ENCODE measurements at regions not wholly inside any gene's neighbourhood (a gene's known extent, or its start where the extent isn't known, plus 50 kb on each side); places are given as distances from the start of the nearest gene placed in this dataset.
"Not testable (repeated sequence)": the region's sequence is repeated elsewhere in the genome, so short reads cannot be mapped to it uniquely, and the experiment has no call there.

GRCh38 chr6:158900663-158901312 is 81.6 kb upstream of the EZR start:
- H3K4me3 ChIP-seq, result no peak overlapping the region
- no peaks in the 10 kb centered on the region for H3K4me1 ChIP-seq
- DNase-seq (no peak), ATAC-seq (no peak)
- no peaks in the 10 kb centered on the region for H3K27me3 ChIP-seq
- intact Hi-C loops (cut with DNase I), result no loop called here
- peaks cover 0 to 10% (median 0%) of the 10 kb centered on the region in 3 donors for H3K9me3 ChIP-seq
- no peak overlapping the region for H3K27ac ChIP-seq
- WGBS, 2 donors, result 85 to 86% methylated on average over 4 of the region's 4 CpGs
- H3K36me3 ChIP-seq (replicated peaks in 1 of 2; ENCODE audit: insufficient read depth in 1 of 2, low read depth in 2 of 2), result no peaks in the 10 kb centered on the region
- TF ChIP-seq CTCF (IDR thresholded peaks at IDR 0.05), result no peak
- TF ChIP-seq POLR2A (IDR thresholded peaks at IDR 0.05), result no peak

- no peaks in the 10 kb centered on the region for H3K9me3 ChIP-seq
- no peaks in the 10 kb centered on the region for H3K36me3 ChIP-seq (replicated peaks in 1 of 2; ENCODE audit: insufficient read depth in 1 of 2, low read depth in 2 of 2)
- no peak for TF ChIP-seq CTCF (IDR thresholded peaks at IDR 0.05)
- TF ChIP-seq POLR2A (IDR thresholded peaks at IDR 0.05), result no peak
- WGBS, 2 donors, result 94% methylated on average over 4 of the region's 4 CpGs
- ATAC-seq, result no peak
- no peak for DNase-seq
- H3K27me3 ChIP-seq, result no peaks in the 10 kb centered on the region
- intact Hi-C loops (cut with DNase I), result no loop called here
- no peaks in the 10 kb centered on the region for H3K4me1 ChIP-seq
- H3K27ac ChIP-seq, result no peak overlapping the region
- no peak overlapping the region for H3K4me3 ChIP-seq
Observed at GRCh38 chr6:158897236-158897635, 78.1 kb upstream of the EZR start.

DNA sequence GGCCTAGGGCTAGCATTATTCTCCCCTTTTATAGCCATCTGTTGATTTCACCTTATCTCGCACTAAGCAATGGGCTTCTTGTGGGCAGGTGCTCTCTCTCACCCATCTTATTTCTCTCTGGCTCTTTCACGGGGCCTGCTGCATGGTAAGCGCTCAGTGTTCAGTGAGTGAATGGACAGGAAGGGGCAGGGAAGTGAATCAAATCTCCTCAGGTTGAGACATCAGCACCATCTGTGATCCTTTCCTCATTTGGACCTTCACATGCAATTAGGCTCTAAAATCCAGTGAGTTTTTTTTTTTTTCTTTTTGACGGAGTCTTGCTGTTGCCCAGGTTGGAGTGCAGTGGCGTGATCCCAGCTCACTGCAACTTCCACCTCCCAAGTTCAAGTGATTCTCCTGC is 76.5 kb upstream of the EZR start:
- no peaks in the 10 kb centered on the region for H3K36me3 ChIP-seq (replicated peaks in 1 of 2; ENCODE audit: insufficient read depth in 1 of 2, low read depth in 2 of 2)
- H3K9me3 ChIP-seq, result no peaks in the 10 kb centered on the region
- DNase-seq (no peak), ATAC-seq (no peak)
- H3K27ac ChIP-seq, result no peak overlapping the region
- TF ChIP-seq POLR2A (IDR thresholded peaks at IDR 0.05) (no peak), CTCF (IDR thresholded peaks at IDR 0.05) (no peak)
- 88 to 97% methylated on average over 5 of the region's 5 CpGs for WGBS, 2 donors
- intact Hi-C loops (cut with DNase I), result no loop called here
- H3K4me1 ChIP-seq, result no peaks in the 10 kb centered on the region
- no peak overlapping the region for H3K4me3 ChIP-seq
- no peaks in the 10 kb centered on the region for H3K27me3 ChIP-seq

GRCh38 chr6:158894193-158894592 is 75.0 kb upstream of the EZR start:
- H3K4me1 ChIP-seq, result no peaks in the 10 kb centered on the region
- H3K36me3 ChIP-seq (replicated peaks in 1 of 2; ENCODE audit: insufficient read depth in 1 of 2, low read depth in 2 of 2), result no peaks in the 10 kb centered on the region
- 79 to 89% methylated on average over 4 of the region's 4 CpGs for WGBS, 2 donors
- TF ChIP-seq CTCF (IDR thresholded peaks at IDR 0.05) (no peak), POLR2A (IDR thresholded peaks at IDR 0.05) (no peak)
- DNase-seq, result no peak
- no peaks in the 10 kb centered on the region for H3K27me3 ChIP-seq
- H3K4me3 ChIP-seq, result no peak overlapping the region
- H3K9me3 ChIP-seq, result no peaks in the 10 kb centered on the region
- no peak for ATAC-seq
- H3K27ac ChIP-seq, result no peak overlapping the region
- intact Hi-C loops (cut with DNase I), result no loop called here

DNA sequence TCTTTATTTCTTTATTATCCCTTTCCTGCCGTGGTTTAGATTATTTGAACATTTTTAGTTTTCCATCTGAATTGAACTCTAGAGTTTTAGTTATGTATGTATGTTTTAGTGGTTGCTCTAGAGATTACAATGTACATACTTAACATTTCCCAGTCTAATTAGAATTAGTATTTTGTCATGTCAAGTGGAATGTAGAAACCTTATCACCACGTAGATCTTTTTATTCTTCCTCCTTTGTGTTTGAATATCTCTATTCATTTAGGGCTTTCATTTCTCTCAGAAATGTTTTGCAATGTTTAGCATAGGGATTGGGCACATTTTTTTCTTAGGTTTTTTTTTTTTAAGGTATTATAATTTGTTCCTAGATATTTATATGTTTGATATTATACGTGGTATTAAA is 73.1 kb upstream of the EZR start:
- no peak overlapping the region for H3K27ac ChIP-seq
- intact Hi-C loops (cut with DNase I), result no loop called here
- DNase-seq (no peak), ATAC-seq (no peak)
- no peaks in the 10 kb centered on the region for H3K27me3 ChIP-seq
- no peaks in the 10 kb centered on the region for H3K36me3 ChIP-seq (replicated peaks in 1 of 2; ENCODE audit: insufficient read depth in 1 of 2, low read depth in 2 of 2)
- TF ChIP-seq POLR2A (IDR thresholded peaks at IDR 0.05) (no peak), CTCF (IDR thresholded peaks at IDR 0.05) (no peak)
- H3K4me1 ChIP-seq, result no peaks in the 10 kb centered on the region
- no peak overlapping the region for H3K4me3 ChIP-seq
- no peaks in the 10 kb centered on the region for H3K9me3 ChIP-seq
- 68 to 83% methylated on average over 3 of the region's 3 CpGs for WGBS, 2 donors

GRCh38 chr6:158891560-158891959 is 72.4 kb upstream of the EZR start:
- DNase-seq; H3K27ac ChIP-seq; H3K36me3 ChIP-seq (replicated peaks in 1 of 2; ENCODE audit: insufficient read depth in 1 of 2, low read depth in 2 of 2); H3K27me3 ChIP-seq; H3K9me3 ChIP-seq; H3K4me3 ChIP-seq; intact Hi-C loops (cut with DNase I); H3K4me1 ChIP-seq; ATAC-seq: not testable (repeated sequence)
- 95 to 96% methylated on average over 6 of the region's 6 CpGs for WGBS, 2 donors

DNA sequence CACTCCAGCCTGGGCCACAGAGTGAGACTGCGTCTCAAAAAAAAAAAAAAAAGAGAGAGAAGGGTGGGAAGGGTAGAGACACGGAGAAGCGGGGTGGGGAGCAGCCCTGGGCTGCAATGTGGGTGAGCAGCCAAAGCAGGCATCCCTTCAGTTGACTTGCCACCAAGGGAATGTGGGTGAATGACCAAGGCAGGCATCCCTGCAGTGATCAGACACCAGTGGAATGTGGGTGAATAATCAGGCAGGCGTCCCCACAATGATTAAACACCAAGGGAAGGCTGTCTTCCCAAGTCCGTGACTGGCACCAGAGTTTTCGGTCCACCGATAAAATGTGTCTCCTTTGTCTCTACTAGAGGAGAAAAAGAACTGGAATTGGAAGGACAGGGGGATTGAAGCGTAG is 69.0 kb upstream of the EZR start:
- DNase-seq; intact Hi-C loops (cut with DNase I); H3K4me1 ChIP-seq; H3K4me3 ChIP-seq; H3K9me3 ChIP-seq; H3K36me3 ChIP-seq (replicated peaks in 1 of 2; ENCODE audit: insufficient read depth in 1 of 2, low read depth in 2 of 2); H3K27me3 ChIP-seq; ATAC-seq; H3K27ac ChIP-seq: not testable (repeated sequence)
- WGBS, 2 donors, result 92 to 94% methylated on average over 8 of the region's 8 CpGs
